HG02973 (cell line): ENCODE measurements at regions not wholly inside any gene's neighbourhood (a gene's known extent, or its start where the extent isn't known, plus 50 kb on each side); places are given as distances from the start of the nearest gene placed in this dataset.
A peak's percentile ranks its signal among the peaks of the same experiment; 100 is the strongest.
"Not testable (repeated sequence)": the region's sequence is repeated elsewhere in the genome, so short reads cannot be mapped to it uniquely, and the experiment has no call there.

Experiments
- ATAC-seq: cut with Tn5 transposase; IDR thresholded peaks from one replicate; pipeline ENCODE4 v1.9.1; 2021; ENCODE audit warnings: moderate library complexity; ENCODE audit not compliant: unreplicated experiment

GRCh38 chr4:183044924-183045640 lies 54.0 kb upstream of the WWC2 start:
- ATAC-seq: not testable (repeated sequence)

GRCh38 chr4:183038436-183038835 lies 60.6 kb upstream of the WWC2 start:
- ATAC-seq: no peak

- ATAC-seq: no peak
These were observed 63.2 kb upstream of the WWC2 start for GRCh38 chr4:183035726-183036415.

- ATAC-seq: no peak
These were observed 63.8 kb upstream of the WWC2 start for GRCh38 chr4:183035256-183035655.

- no peak for ATAC-seq
These were observed 68.2 kb upstream of the WWC2 start for GRCh38 chr4:183030823-183031222.

GRCh38 chr4:183030309-183030708 lies 68.7 kb upstream of the WWC2 start:
- ATAC-seq: no peak

- ATAC-seq: no peak
These were observed 69.7 kb upstream of the WWC2 start for GRCh38 chr4:183029365-183029764.

- ATAC-seq: no peak
These were observed 72.4 kb upstream of the WWC2 start for GRCh38 chr4:183026701-183027100.

GRCh38 chr4:183022617-183023016 lies 76.4 kb upstream of the WWC2 start:
- no peak for ATAC-seq

GRCh38 chr4:183017962-183018361 lies 81.1 kb upstream of the WWC2 start:
- ATAC-seq: no peak

GRCh38 chr4:183014361-183015084 lies 84.5 kb upstream of the WWC2 start:
- ATAC-seq: no peak

- ATAC-seq: no peak
These were observed 85.4 kb upstream of the WWC2 start for GRCh38 chr4:183013730-183014002.

- no peak for ATAC-seq
These were observed 86.0 kb upstream of the WWC2 start for GRCh38 chr4:183012879-183013729.

- no peak for ATAC-seq
These were observed 87.7 kb upstream of the WWC2 start for GRCh38 chr4:183011213-183011907.

- no peak for ATAC-seq
These were observed 90.6 kb upstream of the WWC2 start for GRCh38 chr4:183008492-183008891.

GRCh38 chr4:183004370-183004769 lies 87.2 kb upstream of the DCTD start:
- not testable (repeated sequence) for ATAC-seq

- ATAC-seq: no peak
These were observed 77.0 kb upstream of the DCTD start for GRCh38 chr4:182994171-182994570.

GRCh38 chr4:182978152-182978827 lies 61.1 kb upstream of the DCTD start:
- peak; percentile 79 for ATAC-seq

GRCh38 chr4:182975806-182976205 lies 58.6 kb upstream of the DCTD start:
- ATAC-seq: peak; percentile 64

- no peak for ATAC-seq
These were observed 56.8 kb upstream of the DCTD start for GRCh38 chr4:182973941-182974340.
